Keratinocyte (primary cell): ENCODE measurements at regions not wholly inside any gene's neighbourhood (a gene's known extent, or its start where the extent isn't known, plus 50 kb on each side); places are given as distances from the start of the nearest gene placed in this dataset.

Source experiments
- DNase-seq: peaks from one replicate; pipeline ENCODE4 v3.0.0-alpha.2; 2011; ENCODE audit warnings: low read depth, missing footprints, low spot score
- FAIRE-seq: peaks from 2 replicates; lab custom pipeline; 2011; peaks lifted over from hg19 to GRCh38; lab: Jason Lieb, UNC
- H2AFZ ChIP-seq: 2 replicates; pipeline ENCODE4 v1.6.0; 2012; ENCODE audit warnings: low read length, control low read depth, inconsistent platforms; ENCODE audit not compliant: control insufficient read depth
- H3K27ac ChIP-seq: 2 replicates; pipeline ENCODE4 v1.5.1; 2011; ENCODE audit warnings: low read length; ENCODE audit not compliant: control insufficient read depth, insufficient read depth
- H3K27me3 ChIP-seq: 3 replicates; pipeline ENCODE4 v1.6.0; 2011; ENCODE audit warnings: low read length; ENCODE audit not compliant: control insufficient read depth, insufficient read depth; ENCODE audit errors: extremely low read depth
- H3K36me3 ChIP-seq, 2 experiments: 2 replicates in 1 of 2; 3 replicates in 1 of 2; pipeline ENCODE4 v1.5.1; 2011; ENCODE audit warnings: low read length in 2 of 2, mild to moderate bottlenecking in 1 of 2; ENCODE audit not compliant: control insufficient read depth in 2 of 2, insufficient read depth in 2 of 2; ENCODE audit errors: extremely low read depth in 1 of 2
- H3K4me1 ChIP-seq: 3 replicates; pipeline ENCODE4 v1.5.1; 2011; ENCODE audit warnings: low read length; ENCODE audit not compliant: control insufficient read depth, insufficient read depth; ENCODE audit errors: extremely low read depth
- H3K4me2 ChIP-seq: 3 replicates; pipeline ENCODE4 v1.6.0; 2011; ENCODE audit warnings: low read depth, low read length; ENCODE audit not compliant: control insufficient read depth, insufficient read depth; ENCODE audit errors: extremely low read depth
- H3K4me3 ChIP-seq, 3 experiments: fragments of 200-600 bp in 1 of 3; sonication (generic) in 1 of 3; 2 replicates in 2 of 3; 3 replicates in 1 of 3; pipeline ENCODE4 v1.5.1; 2011 to 2016; ENCODE audit warnings: low read length in 3 of 3, mild to moderate bottlenecking in 3 of 3, control low read depth in 2 of 3, inconsistent platforms in 1 of 3, low read depth in 1 of 3, mixed read lengths in 1 of 3, mixed run types in 1 of 3, moderate library complexity in 1 of 3; ENCODE audit not compliant: control insufficient read depth in 2 of 3, insufficient read depth in 2 of 3; ENCODE audit errors: extremely low read depth in 1 of 3
- H3K79me2 ChIP-seq: 2 replicates; pipeline ENCODE4 v1.6.0; 2012; ENCODE audit warnings: low read length; ENCODE audit not compliant: control insufficient read depth, insufficient read depth
- H3K9ac ChIP-seq: 3 replicates; pipeline ENCODE4 v1.6.0; 2011; ENCODE audit warnings: low read length; ENCODE audit not compliant: control insufficient read depth, insufficient read depth; ENCODE audit errors: extremely low read depth
- H3K9me1 ChIP-seq: 3 replicates; pipeline ENCODE4 v1.6.0; 2011; ENCODE audit warnings: low read length; ENCODE audit not compliant: control insufficient read depth, insufficient read depth; ENCODE audit errors: extremely low read depth
- H3K9me3 ChIP-seq: 2 replicates; pipeline ENCODE4 v1.5.1; 2012; ENCODE audit warnings: low read depth, low read length; ENCODE audit not compliant: control insufficient read depth
- H4K20me1 ChIP-seq: 3 replicates; pipeline ENCODE4 v1.6.0; 2011; ENCODE audit warnings: low read length; ENCODE audit not compliant: control insufficient read depth, insufficient read depth; ENCODE audit errors: extremely low read depth
- EZH2 ChIP-seq: IDR thresholded peaks from one replicate; pipeline ENCODE4 v1.6.1; 2012; ENCODE audit warnings: inconsistent platforms, mild to moderate bottlenecking, low read length, moderate library complexity
- dilution Hi-C: fragments of 300-500 bp; cut with MboI; formaldehyde crosslinking; loops from one replicate; pipeline ENCODE4 v1.7.0; 2020; ENCODE audit warnings: low sequenced_read_pairs; ENCODE audit not compliant: extremely low pct_ligation_motif_present
- TF ChIP-seq, protein P1 (sequence below), 3 experiments: IDR thresholded peaks in 1 of 3; conservative IDR thresholded peaks in 1 of 3; optimal IDR thresholded peaks in 1 of 3; 2 replicates in 2 of 3; 3 replicates in 1 of 3; pipeline versions ENCODE3 to v1.5.1; 2011; ENCODE audit warnings: low read length in 3 of 3, mild to moderate bottlenecking in 3 of 3, moderate library complexity in 2 of 3, control low read depth in 1 of 3, inconsistent platforms in 1 of 3; ENCODE audit not compliant: insufficient read depth in 2 of 3; ENCODE audit errors: extremely low read depth in 1 of 3

DNA sequence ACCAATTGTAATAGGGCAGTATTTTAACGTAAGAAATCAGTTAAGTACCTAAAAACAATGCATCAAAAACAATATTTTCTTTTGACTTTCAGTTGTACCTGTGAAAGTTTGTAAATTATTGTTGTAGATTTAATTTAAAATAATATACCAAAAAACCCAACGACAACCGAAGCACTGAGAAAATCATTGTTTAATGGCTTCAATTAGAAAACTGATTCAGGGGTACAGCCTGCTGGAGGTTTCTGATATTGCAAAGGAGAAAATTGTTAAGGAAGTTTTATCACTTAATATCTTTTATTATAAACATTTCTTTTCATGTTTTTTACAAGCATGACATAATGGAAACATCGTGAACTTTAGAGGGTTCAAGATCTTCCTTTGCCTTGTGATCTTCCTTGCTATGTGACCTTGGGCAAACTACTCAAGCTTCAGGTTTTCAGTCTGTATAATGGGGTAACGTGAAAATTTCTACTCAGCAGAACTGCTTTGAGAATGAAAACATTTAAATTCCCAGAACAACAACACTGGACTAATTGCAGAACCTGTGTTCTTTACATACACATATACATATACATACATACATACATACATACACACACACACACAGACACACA lies 76.3 kb upstream of the GLS start:
- no peaks in the 10 kb centered on the region for H3K9me1 ChIP-seq
- FAIRE-seq (no peak), DNase-seq (no peak)
- H3K9me3 ChIP-seq = no peaks in the 10 kb centered on the region
- H3K9ac ChIP-seq = no peak overlapping the region
- no peaks in the 10 kb centered on the region for H4K20me1 ChIP-seq
- H3K79me2 ChIP-seq = no peaks in the 10 kb centered on the region
- H3K36me3 ChIP-seq = no peaks in the 10 kb centered on the region
- TF ChIP-seq EZH2 = no peak
- TF ChIP-seq, protein P1, sequence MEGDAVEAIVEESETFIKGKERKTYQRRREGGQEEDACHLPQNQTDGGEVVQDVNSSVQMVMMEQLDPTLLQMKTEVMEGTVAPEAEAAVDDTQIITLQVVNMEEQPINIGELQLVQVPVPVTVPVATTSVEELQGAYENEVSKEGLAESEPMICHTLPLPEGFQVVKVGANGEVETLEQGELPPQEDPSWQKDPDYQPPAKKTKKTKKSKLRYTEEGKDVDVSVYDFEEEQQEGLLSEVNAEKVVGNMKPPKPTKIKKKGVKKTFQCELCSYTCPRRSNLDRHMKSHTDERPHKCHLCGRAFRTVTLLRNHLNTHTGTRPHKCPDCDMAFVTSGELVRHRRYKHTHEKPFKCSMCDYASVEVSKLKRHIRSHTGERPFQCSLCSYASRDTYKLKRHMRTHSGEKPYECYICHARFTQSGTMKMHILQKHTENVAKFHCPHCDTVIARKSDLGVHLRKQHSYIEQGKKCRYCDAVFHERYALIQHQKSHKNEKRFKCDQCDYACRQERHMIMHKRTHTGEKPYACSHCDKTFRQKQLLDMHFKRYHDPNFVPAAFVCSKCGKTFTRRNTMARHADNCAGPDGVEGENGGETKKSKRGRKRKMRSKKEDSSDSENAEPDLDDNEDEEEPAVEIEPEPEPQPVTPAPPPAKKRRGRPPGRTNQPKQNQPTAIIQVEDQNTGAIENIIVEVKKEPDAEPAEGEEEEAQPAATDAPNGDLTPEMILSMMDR (optimal IDR thresholded peaks at IDR 0.05 in 1 of 3, IDR thresholded peaks at IDR 0.05 in 1 of 3, conservative IDR thresholded peaks at IDR 0.05 in 1 of 3; ENCODE audit: extremely low read depth in 1 of 3, insufficient read depth in 2 of 3, low read length in 3 of 3) = peak in 2 of 3 experiments; percentile 20 to 44
- H3K4me2 ChIP-seq = no peak overlapping the region
- no peaks in the 10 kb centered on the region for H3K27me3 ChIP-seq
- peaks cover 12% of the 10 kb centered on the region for H3K4me1 ChIP-seq
- no peak overlapping the region for H3K4me3 ChIP-seq
- H2AFZ ChIP-seq = no peak overlapping the region
- dilution Hi-C loops = no loop called here
- H3K27ac ChIP-seq = no peak overlapping the region

DNA sequence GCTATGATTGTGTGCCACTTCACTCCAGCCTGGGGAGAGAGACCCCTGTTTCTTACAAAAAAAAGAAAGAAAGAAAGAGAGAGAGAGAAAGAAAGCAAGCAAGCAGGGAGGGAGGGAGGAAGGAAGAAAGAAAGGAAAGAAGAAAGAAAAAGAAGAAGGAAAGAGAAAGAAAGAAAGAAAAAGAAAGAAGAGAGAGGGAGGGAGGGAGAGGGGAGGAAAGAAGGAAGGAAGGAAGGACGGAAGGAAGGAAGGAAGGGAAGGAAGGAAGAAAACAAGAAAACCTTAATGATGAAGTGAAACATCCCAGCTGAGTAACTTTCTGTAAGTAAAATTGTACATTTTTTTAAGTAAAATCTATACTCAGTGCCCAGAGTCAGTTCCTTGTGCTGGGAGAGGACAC lies 75.5 kb upstream of the GLS start:
- no peak for FAIRE-seq

More for the DNA sequence above, 75.5 kb upstream of the GLS start:
- H3K4me3 ChIP-seq = no peak overlapping the region
- peaks cover 14% of the 10 kb centered on the region for H3K4me1 ChIP-seq
- no peaks in the 10 kb centered on the region for H3K9me1 ChIP-seq
- no peak for DNase-seq
- no peak overlapping the region for H3K4me2 ChIP-seq
- no peaks in the 10 kb centered on the region for H3K27me3 ChIP-seq
- no peak for TF ChIP-seq EZH2
- TF ChIP-seq, protein P1 (optimal IDR thresholded peaks at IDR 0.05 in 1 of 3, IDR thresholded peaks at IDR 0.05 in 1 of 3, conservative IDR thresholded peaks at IDR 0.05 in 1 of 3; ENCODE audit: extremely low read depth in 1 of 3, insufficient read depth in 2 of 3, low read length in 3 of 3) = no peak
- H4K20me1 ChIP-seq = no peaks in the 10 kb centered on the region
- no peaks in the 10 kb centered on the region for H3K9me3 ChIP-seq
- H3K36me3 ChIP-seq = no peaks in the 10 kb centered on the region
- dilution Hi-C loops = no loop called here
- no peak overlapping the region for H3K27ac ChIP-seq
- no peaks in the 10 kb centered on the region for H3K79me2 ChIP-seq
- no peak overlapping the region for H2AFZ ChIP-seq
- no peak overlapping the region for H3K9ac ChIP-seq
